Endothelial cell of umbilical vein (primary cell): ENCODE measurements at regions not wholly inside any gene's neighbourhood (a gene's known extent, or its start where the extent isn't known, plus 50 kb on each side); places are given as distances from the start of the nearest gene placed in this dataset.

Experiments
- BruUV-seq: library from RNA; stranded (reverse); fragments of 400-500 nt; replicated peaks from 2 replicates; lab custom pipeline; 2021; lab: Mats Ljungman, UMichigan
- CTCF ChIA-PET: fragments of 300-600, 350-600 bp; sonication (Branson Sonifier 250); formaldehyde crosslinking; loops from one replicate; lab custom pipeline; 2021; ENCODE audit warnings: antibody characterized with exemption, inconsistent platforms; lab: Charles Lee
- POLR2A ChIA-PET: fragments of 300-600, 350-600 bp; sonication (Branson Sonifier 250); formaldehyde crosslinking; loops from one replicate; lab custom pipeline; 2021; ENCODE audit warnings: antibody characterized with exemption, inconsistent platforms; lab: Charles Lee
- DNase-seq: peaks from one replicate; pipeline ENCODE4 v3.0.0-alpha.2; 2011; ENCODE audit warnings: low read depth, low spot score
- FAIRE-seq: peaks from 2 replicates; lab custom pipeline; 2011; peaks lifted over from hg19 to GRCh38; lab: Jason Lieb, UNC
- H2AFZ ChIP-seq: 2 replicates; pipeline ENCODE4 v1.6.0; 2012; ENCODE audit warnings: low read depth, low read length, control low read depth, inconsistent platforms
- H3K27ac ChIP-seq: 2 replicates; pipeline ENCODE4 v1.5.1; 2011; ENCODE audit warnings: low read depth, mild to moderate bottlenecking, control low read depth, low read length, moderate library complexity; ENCODE audit not compliant: insufficient read depth
- H3K27me3 ChIP-seq, 2 experiments: 2 replicates each; pipeline versions ENCODE4 v1.6.0 to v1.6.1; 2011; ENCODE audit warnings: low read length in 2 of 2, mixed read lengths in 1 of 2; ENCODE audit not compliant: control insufficient read depth in 2 of 2, insufficient read depth in 2 of 2
- H3K36me3 ChIP-seq, 2 experiments: 2 replicates in 1 of 2; 3 replicates in 1 of 2; pipeline ENCODE4 v1.5.1; 2011; ENCODE audit warnings: low read length in 2 of 2, mild to moderate bottlenecking in 1 of 2, moderate library complexity in 1 of 2; ENCODE audit not compliant: control insufficient read depth in 2 of 2, insufficient read depth in 2 of 2; ENCODE audit errors: extremely low read depth in 1 of 2
- H3K4me1 ChIP-seq: 3 replicates; pipeline ENCODE4 v1.5.1; 2011; ENCODE audit warnings: mild to moderate bottlenecking, low read length; ENCODE audit not compliant: control insufficient read depth, insufficient read depth; ENCODE audit errors: extremely low read depth
- H3K4me2 ChIP-seq: 2 replicates; pipeline ENCODE4 v1.6.1; 2011; ENCODE audit warnings: low read length, control low read depth, mixed read lengths; ENCODE audit not compliant: insufficient read depth
- H3K4me3 ChIP-seq, 3 experiments: fragments of 200-600 bp in 1 of 3; sonication (generic), shearing (Covaris generic) in 1 of 3; replicated peaks in 1 of 3; 2 replicates each; pipeline ENCODE4 v1.5.1; 2011 to 2016; ENCODE audit warnings: control low read depth in 3 of 3, low read length in 3 of 3, mild to moderate bottlenecking in 2 of 3, inconsistent platforms in 1 of 3, low read depth in 1 of 3, moderate library complexity in 1 of 3; ENCODE audit not compliant: insufficient read depth in 1 of 3
- H3K79me2 ChIP-seq: 2 replicates; pipeline ENCODE4 v1.6.0; 2012; ENCODE audit warnings: low read length, inconsistent platforms; ENCODE audit not compliant: control insufficient read depth, insufficient read depth
- H3K9ac ChIP-seq: replicated peaks from 2 replicates; pipeline ENCODE3; 2011; ENCODE audit warnings: low read length, control low read depth; ENCODE audit not compliant: insufficient read depth; ENCODE audit errors: extremely low read depth
- H3K9me1 ChIP-seq: replicated peaks from 3 replicates; pipeline ENCODE4 v1.6.0; 2011; ENCODE audit warnings: mild to moderate bottlenecking, low read length; ENCODE audit not compliant: control insufficient read depth, insufficient read depth; ENCODE audit errors: extremely low read depth
- H3K9me3 ChIP-seq: replicated peaks from 2 replicates; pipeline ENCODE4 v1.5.1; 2012; ENCODE audit warnings: low read length, inconsistent platforms; ENCODE audit not compliant: control insufficient read depth, insufficient read depth
- H4K20me1 ChIP-seq: replicated peaks from 2 replicates; pipeline ENCODE3; 2011; ENCODE audit warnings: mild to moderate bottlenecking, low read length; ENCODE audit not compliant: control insufficient read depth, insufficient read depth; ENCODE audit errors: extremely low read depth
- EZH2 ChIP-seq: IDR thresholded peaks from 2 replicates; pipeline ENCODE4 v1.6.1; 2012; ENCODE audit warnings: borderline replicate concordance, low read depth, mild to moderate bottlenecking, moderate library complexity, low read length, inconsistent platforms; ENCODE audit not compliant: severe bottlenecking
- FOS ChIP-seq: IDR thresholded peaks from 2 replicates; pipeline ENCODE4 v1.6.1; 2011; ENCODE audit warnings: mild to moderate bottlenecking, low read length, moderate library complexity, borderline replicate concordance; ENCODE audit not compliant: insufficient read depth
- GATA2 ChIP-seq: IDR thresholded peaks from 2 replicates; pipeline ENCODE4 v1.7.0; 2011; ENCODE audit warnings: low read depth, mild to moderate bottlenecking, moderate library complexity, mixed read lengths, low read length; ENCODE audit not compliant: insufficient read length, insufficient read depth
- JUN ChIP-seq: IDR thresholded peaks from 2 replicates; pipeline ENCODE4 v1.6.1; 2011; ENCODE audit warnings: borderline replicate concordance, low read depth; ENCODE audit not compliant: insufficient read length, insufficient read depth
- MAX ChIP-seq: IDR thresholded peaks from 2 replicates; pipeline ENCODE4 v1.6.1; 2011; ENCODE audit not compliant: insufficient read depth, insufficient read length
- MYC ChIP-seq: IDR thresholded peaks from one replicate; pipeline ENCODE4 v1.6.1; 2011; ENCODE audit warnings: mild to moderate bottlenecking, low read depth, low read length
- POLR2A ChIP-seq: IDR thresholded peaks from 2 replicates; pipeline ENCODE4 v1.6.1; 2012; ENCODE audit warnings: low read depth, mild to moderate bottlenecking, control low read depth, low read length
- POLR2AphosphoS5 ChIP-seq: IDR thresholded peaks from 2 replicates; pipeline ENCODE4 v1.6.1; 2012; ENCODE audit warnings: low read depth, mild to moderate bottlenecking, control low read depth, low read length, moderate library complexity; ENCODE audit not compliant: insufficient read depth
- dilution Hi-C: fragments of 300-500 bp; cut with MboI; formaldehyde crosslinking; loops from one replicate; pipeline ENCODE4 v1.15.0; 2019; ENCODE audit warnings: low sequenced_read_pairs; ENCODE audit not compliant: extremely low pct_ligation_motif_present
- intact Hi-C: fragments of 100-400 bp; cut with micrococcal nuclease; formaldehyde crosslinking; loops from one replicate; pipeline ENCODE4 v1.10.0; 2022
- TF ChIP-seq, protein P1 (sequence below), 2 donors: IDR thresholded peaks; 1 replicate in 1 of 2; 2 replicates in 1 of 2; pipeline ENCODE4 v1.5.1; 2011; ENCODE audit warnings: low read length in 2 of 2, mild to moderate bottlenecking in 2 of 2, moderate library complexity in 2 of 2, control low read depth in 1 of 2, inconsistent platforms in 1 of 2, low read depth in 1 of 2; ENCODE audit not compliant: insufficient read depth in 1 of 2; ENCODE audit errors: extremely low read depth in 1 of 2

DNA sequence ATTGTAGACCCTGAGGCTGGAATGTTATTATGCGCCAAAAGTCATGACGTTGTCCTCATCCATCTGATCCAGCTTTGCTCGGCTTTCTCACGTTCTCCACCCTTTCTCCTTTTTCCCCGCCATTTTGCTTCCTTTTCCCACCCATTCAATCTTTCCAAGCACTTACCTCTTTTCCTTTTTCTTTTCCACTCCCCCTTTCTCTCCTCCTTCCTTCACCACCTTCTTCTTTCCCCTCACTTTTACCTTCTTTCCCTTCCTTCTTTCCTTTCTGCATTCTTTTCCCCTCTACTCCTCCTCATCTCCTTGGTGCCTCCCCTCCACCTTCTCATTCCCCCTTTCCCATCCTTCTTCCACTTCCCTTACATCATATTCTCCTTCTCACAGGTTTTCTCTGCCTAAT is 304.8 kb upstream of the TSHZ2 start:
- H3K27ac ChIP-seq = no peak overlapping the region
- POLR2A ChIA-PET = no interaction called here

More for the DNA sequence above, 304.8 kb upstream of the TSHZ2 start:
- no peaks in the 10 kb centered on the region for H3K9me1 ChIP-seq
- FAIRE-seq (no peak), DNase-seq (no peak)
- H3K9ac ChIP-seq = no peak overlapping the region
- H3K36me3 ChIP-seq = no peaks in the 10 kb centered on the region
- CTCF ChIA-PET = no interaction called here
- dilution Hi-C loops = no loop called here
- H3K4me3 ChIP-seq = no peak overlapping the region
- H3K79me2 ChIP-seq = no peaks in the 10 kb centered on the region
- no peak overlapping the region for H2AFZ ChIP-seq
- no TSS peak for BruUV-seq
- intact Hi-C loops = no loop called here
- no peaks in the 10 kb centered on the region for H3K27me3 ChIP-seq
- no peak overlapping the region for H3K4me2 ChIP-seq
- no peaks in the 10 kb centered on the region for H4K20me1 ChIP-seq
- H3K9me3 ChIP-seq = peaks cover 2% of the 10 kb centered on the region
- no peaks in the 10 kb centered on the region for H3K4me1 ChIP-seq
- no peak for TF ChIP-seq MAX
- TF ChIP-seq MYC = no peak
- no peak for TF ChIP-seq JUN
- no peak for TF ChIP-seq FOS
- TF ChIP-seq EZH2 = no peak
- TF ChIP-seq GATA2 = no peak
- no peak for TF ChIP-seq POLR2AphosphoS5
- TF ChIP-seq, protein P1, sequence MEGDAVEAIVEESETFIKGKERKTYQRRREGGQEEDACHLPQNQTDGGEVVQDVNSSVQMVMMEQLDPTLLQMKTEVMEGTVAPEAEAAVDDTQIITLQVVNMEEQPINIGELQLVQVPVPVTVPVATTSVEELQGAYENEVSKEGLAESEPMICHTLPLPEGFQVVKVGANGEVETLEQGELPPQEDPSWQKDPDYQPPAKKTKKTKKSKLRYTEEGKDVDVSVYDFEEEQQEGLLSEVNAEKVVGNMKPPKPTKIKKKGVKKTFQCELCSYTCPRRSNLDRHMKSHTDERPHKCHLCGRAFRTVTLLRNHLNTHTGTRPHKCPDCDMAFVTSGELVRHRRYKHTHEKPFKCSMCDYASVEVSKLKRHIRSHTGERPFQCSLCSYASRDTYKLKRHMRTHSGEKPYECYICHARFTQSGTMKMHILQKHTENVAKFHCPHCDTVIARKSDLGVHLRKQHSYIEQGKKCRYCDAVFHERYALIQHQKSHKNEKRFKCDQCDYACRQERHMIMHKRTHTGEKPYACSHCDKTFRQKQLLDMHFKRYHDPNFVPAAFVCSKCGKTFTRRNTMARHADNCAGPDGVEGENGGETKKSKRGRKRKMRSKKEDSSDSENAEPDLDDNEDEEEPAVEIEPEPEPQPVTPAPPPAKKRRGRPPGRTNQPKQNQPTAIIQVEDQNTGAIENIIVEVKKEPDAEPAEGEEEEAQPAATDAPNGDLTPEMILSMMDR (IDR thresholded peaks at IDR 0.05; ENCODE audit: extremely low read depth in 1 of 2, insufficient read depth in 1 of 2, low read depth in 1 of 2, low read length in 2 of 2) = no peak
- TF ChIP-seq POLR2A = no peak
